Osteocyte (in vitro differentiated cells): ENCODE measurements at regions not wholly inside any gene's neighbourhood (a gene's known extent, or its start where the extent isn't known, plus 50 kb on each side); places are given as distances from the start of the nearest gene placed in this dataset.
"Not testable (repeated sequence)": the region's sequence is repeated elsewhere in the genome, so short reads cannot be mapped to it uniquely, and the experiment has no call there.

Experiments
- DNase-seq: peaks from one replicate; pipeline ENCODE4 v3.0.0; 2021; ENCODE audit warnings: mixed read lengths; ENCODE audit not compliant: unreplicated experiment; ENCODE audit errors: extremely low spot score
- H3K27ac Mint-ChIP-seq: one replicate; pipeline ENCODE4 v1.8.0; 2021; ENCODE audit warnings: mild to moderate bottlenecking, mixed read lengths; ENCODE audit not compliant: unreplicated experiment
- H3K27me3 Mint-ChIP-seq: one replicate; pipeline ENCODE4 v1.8.0; 2021; ENCODE audit warnings: mixed read lengths; ENCODE audit not compliant: unreplicated experiment
- H3K36me3 Mint-ChIP-seq: one replicate; pipeline ENCODE4 v1.8.0; 2021; ENCODE audit warnings: mixed read lengths; ENCODE audit not compliant: unreplicated experiment
- H3K4me1 Mint-ChIP-seq: one replicate; pipeline ENCODE4 v1.8.0; 2021; ENCODE audit warnings: mixed read lengths; ENCODE audit not compliant: unreplicated experiment
- H3K4me3 Mint-ChIP-seq: one replicate; pipeline ENCODE4 v1.8.0; 2021; ENCODE audit warnings: mild to moderate bottlenecking, moderate library complexity, mixed read lengths; ENCODE audit not compliant: unreplicated experiment
- H3K9me3 Mint-ChIP-seq: one replicate; pipeline ENCODE4 v1.8.0; 2021; ENCODE audit warnings: mixed read lengths; ENCODE audit not compliant: unreplicated experiment
- CTCF ChIP-seq: fragments of 200-600 bp; sonication (generic); IDR thresholded peaks from 2 replicates; pipeline ENCODE4 v1.5.0; 2021; ENCODE audit warnings: antibody characterized with exemption, mild to moderate bottlenecking, moderate library complexity

DNA sequence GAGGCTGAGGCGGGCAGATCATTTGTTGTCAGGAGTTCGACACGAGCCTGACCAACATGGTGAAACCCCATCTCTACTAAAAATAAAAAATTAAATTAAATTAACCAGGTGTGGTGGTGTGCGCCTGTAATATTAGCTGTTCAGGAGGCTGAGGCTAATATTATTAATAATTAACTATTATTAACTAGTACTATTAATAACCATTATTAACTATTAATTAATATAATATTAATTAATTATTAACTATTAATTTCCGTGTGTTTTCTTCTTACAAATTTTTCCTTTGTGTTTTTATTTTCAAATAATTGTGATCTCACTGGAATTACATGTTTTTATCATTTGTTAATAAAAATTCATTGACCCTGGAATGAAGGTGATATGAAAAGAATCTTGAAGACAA, 557.4 kb upstream of the ADGRB3 start:
- no peak for DNase-seq
- Mint-ChIP-seq H3K4me3 (no peak overlapping the region), H3K4me1 (no peaks in the 10 kb centered on the region), H3K27me3 (no peaks in the 10 kb centered on the region), H3K36me3 (no peaks in the 10 kb centered on the region), H3K9me3 (peaks cover 6% of the 10 kb centered on the region), H3K27ac (no peak overlapping the region)
- TF ChIP-seq CTCF, result no peak

DNA sequence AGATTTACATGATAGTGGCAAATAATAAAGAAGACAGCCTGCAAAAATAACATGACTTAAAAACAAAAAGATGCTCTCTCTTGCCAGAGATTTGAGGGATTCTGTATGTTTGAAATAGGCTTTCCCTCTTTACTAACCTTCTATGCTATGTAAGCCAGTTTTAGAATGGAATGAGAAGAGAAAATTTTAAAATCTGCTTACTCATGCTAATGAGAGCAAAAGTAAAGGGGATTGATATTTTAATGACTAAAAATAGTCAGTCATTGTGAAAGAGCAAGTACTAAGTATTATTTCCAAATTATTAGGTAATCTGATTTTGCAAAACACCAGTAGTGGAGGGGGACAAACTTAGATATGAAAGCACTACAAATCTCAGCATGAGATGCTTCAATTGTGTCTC, 563.3 kb upstream of the ADGRB3 start:
- no peak for TF ChIP-seq CTCF
- Mint-ChIP-seq H3K9me3 (no peaks in the 10 kb centered on the region), H3K4me1 (peaks cover 6% of the 10 kb centered on the region), H3K36me3 (no peaks in the 10 kb centered on the region), H3K27ac (no peak overlapping the region), H3K4me3 (no peak overlapping the region), H3K27me3 (peaks cover 4% of the 10 kb centered on the region)
- no peak for DNase-seq

DNA sequence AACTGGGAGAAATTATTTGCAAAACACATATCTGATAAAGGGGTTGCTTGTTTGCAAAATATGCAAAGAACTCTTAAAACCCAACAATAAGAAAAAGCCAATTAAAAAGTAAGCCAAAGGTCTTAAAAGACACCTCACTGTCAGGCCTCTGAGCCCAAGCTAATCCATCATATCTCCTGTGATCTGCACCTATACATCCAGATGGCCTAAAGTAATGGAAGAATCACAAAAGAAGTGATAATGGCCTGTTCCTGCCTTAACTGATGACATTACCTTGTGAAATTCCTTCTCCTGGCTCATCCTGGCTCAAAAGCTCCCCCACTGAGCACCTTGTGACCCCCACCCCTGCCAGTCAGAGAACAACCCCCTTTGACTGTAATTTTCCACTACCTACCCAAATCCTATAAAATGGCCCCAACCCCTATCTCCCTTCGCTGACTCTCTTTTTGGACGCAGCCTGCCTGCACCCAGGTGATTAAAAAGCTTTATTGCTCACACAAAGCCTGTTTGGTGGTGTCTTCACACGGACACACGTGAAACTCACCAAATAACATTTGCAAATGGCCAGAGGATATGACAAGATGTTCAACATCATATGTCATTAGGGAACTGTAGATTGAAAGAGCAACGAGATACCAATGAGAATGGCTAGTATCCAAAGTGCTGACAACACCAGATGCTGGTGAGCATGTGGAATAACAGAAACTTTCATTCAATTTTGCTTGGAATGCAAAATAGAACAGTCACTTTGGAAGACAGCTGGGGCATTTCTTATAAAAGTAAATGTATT, 565.0 kb upstream of the ADGRB3 start:
- no peaks in the 10 kb centered on the region for H3K9me3 Mint-ChIP-seq
- no peak overlapping the region for H3K4me3 Mint-ChIP-seq
- H3K27me3 Mint-ChIP-seq, result peaks cover 4% of the 10 kb centered on the region
- H3K27ac Mint-ChIP-seq, result no peak overlapping the region
- H3K36me3 Mint-ChIP-seq, result no peaks in the 10 kb centered on the region
- DNase-seq, result no peak
- H3K4me1 Mint-ChIP-seq, result peaks cover 6% of the 10 kb centered on the region
- TF ChIP-seq CTCF, result no peak

DNA sequence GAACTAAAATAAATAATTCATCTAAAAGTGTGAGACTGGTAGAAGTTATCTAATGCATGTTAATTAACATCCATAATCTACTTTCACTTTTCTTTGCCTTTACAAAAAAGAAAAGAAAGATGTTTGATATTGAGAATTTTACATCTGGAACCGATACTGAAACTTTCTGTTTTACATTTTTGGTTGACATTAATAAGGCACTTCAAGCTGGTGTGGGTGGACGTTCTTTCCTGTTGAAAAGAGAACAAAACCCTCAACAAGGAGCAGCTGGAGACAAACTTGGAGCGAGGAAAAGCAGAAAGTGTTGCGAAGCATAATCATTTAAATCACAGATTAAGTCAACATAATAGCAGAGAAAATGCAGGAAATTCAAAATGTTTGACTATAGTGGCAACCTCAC, 575.2 kb upstream of the ADGRB3 start:
- H3K27ac Mint-ChIP-seq, result no peak overlapping the region
- no peak for TF ChIP-seq CTCF
- H3K36me3 Mint-ChIP-seq, result no peaks in the 10 kb centered on the region
- peaks cover 7% of the 10 kb centered on the region for H3K4me1 Mint-ChIP-seq
- peaks cover 6% of the 10 kb centered on the region for H3K9me3 Mint-ChIP-seq
- DNase-seq, result no peak
- no peaks in the 10 kb centered on the region for H3K27me3 Mint-ChIP-seq
- peak overlapping the region; percentile 16 for H3K4me3 Mint-ChIP-seq

DNA sequence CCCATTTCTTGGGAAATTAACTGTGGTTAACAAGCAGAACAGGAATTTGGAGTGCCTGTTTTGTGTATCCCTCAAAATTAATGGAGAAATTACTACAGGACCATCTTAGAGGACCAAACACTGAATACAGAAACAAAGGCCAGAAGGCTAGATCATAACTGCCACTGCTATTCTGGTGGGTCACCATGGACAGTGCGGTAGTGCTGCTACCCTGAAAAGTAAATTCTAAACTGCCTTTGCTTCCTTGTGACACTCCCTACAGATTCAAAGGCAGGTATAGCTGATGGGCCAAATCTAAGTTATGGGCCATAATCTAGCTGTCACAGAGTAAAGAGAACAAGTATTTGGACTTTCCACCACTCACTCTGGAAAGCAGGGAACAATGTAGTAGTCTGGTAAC, 575.8 kb upstream of the ADGRB3 start:
- Mint-ChIP-seq H3K4me3 (no peak overlapping the region), H3K4me1 (peaks cover 13% of the 10 kb centered on the region), H3K27me3 (no peaks in the 10 kb centered on the region), H3K27ac (no peak overlapping the region), H3K9me3 (peaks cover 6% of the 10 kb centered on the region), H3K36me3 (no peaks in the 10 kb centered on the region)
- DNase-seq, result no peak
- TF ChIP-seq CTCF, result no peak

DNA sequence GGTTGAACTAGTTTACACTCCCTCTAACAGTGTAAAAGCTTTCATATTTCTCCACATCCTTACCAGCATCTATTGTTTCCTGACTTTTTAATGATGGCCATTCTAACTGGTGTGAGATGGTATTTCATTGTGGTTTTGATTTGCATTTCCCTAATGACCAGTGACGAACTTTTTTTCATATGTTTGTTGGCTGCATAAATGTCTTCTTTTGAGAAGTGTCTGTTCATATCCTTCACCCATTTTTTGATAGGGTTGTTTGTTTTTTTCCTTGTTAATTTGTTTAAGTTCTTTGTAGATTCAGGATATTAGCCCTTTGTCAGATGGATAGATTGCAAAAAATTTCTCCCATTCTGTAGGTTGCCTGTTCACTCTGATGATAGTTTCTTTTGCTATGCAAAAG, 578.5 kb upstream of the ADGRB3 start:
- not testable (repeated sequence) for H3K27ac Mint-ChIP-seq, H3K36me3 Mint-ChIP-seq, DNase-seq, H3K9me3 Mint-ChIP-seq, H3K4me3 Mint-ChIP-seq, H3K27me3 Mint-ChIP-seq
- peaks cover 20% of the 10 kb centered on the region for H3K4me1 Mint-ChIP-seq
